Calu3 (cell line): ENCODE measurements at regions not wholly inside any gene's neighbourhood (a gene's known extent, or its start where the extent isn't known, plus 50 kb on each side); places are given as distances from the start of the nearest gene placed in this dataset.

ENCODE experiments used
- BruUV-seq: library from RNA; stranded (reverse); fragments of 400-500 nt; replicated peaks from 2 replicates; lab custom pipeline; 2021; lab: Mats Ljungman, UMichigan
- CTCF ChIA-PET: fragments of 300-600 bp; sonication (Branson Sonifier 250); formaldehyde crosslinking; loops from one replicate; lab custom pipeline; 2022; ENCODE audit warnings: antibody characterized with exemption; lab: Charles Lee
- DNase-seq: peaks from one replicate; pipeline ENCODE4 v3.0.0; 2022
- H3K27ac Mint-ChIP-seq: one replicate; pipeline ENCODE4 v1.8.0; 2022; ENCODE audit warnings: mixed read lengths; ENCODE audit not compliant: unreplicated experiment
- H3K27me3 Mint-ChIP-seq: one replicate; pipeline ENCODE4 v1.8.0; 2022; ENCODE audit warnings: mixed read lengths; ENCODE audit not compliant: unreplicated experiment
- H3K36me3 Mint-ChIP-seq: one replicate; pipeline ENCODE4 v1.8.0; 2022; ENCODE audit warnings: mild to moderate bottlenecking, moderate library complexity, mixed read lengths; ENCODE audit not compliant: insufficient read depth, unreplicated experiment
- H3K4me1 Mint-ChIP-seq: one replicate; pipeline ENCODE4 v1.8.0; 2022; ENCODE audit warnings: mild to moderate bottlenecking, low read depth, mixed read lengths; ENCODE audit not compliant: unreplicated experiment
- H3K4me3 Mint-ChIP-seq: one replicate; pipeline ENCODE4 v1.8.0; 2022; ENCODE audit warnings: mild to moderate bottlenecking, low read depth, moderate library complexity, mixed read lengths; ENCODE audit not compliant: unreplicated experiment
- H3K9me3 Mint-ChIP-seq: one replicate; pipeline ENCODE4 v1.8.0; 2022; ENCODE audit warnings: low read depth, mixed read lengths; ENCODE audit not compliant: unreplicated experiment
- CTCF ChIP-seq: fragments of 200-600 bp; IDR thresholded peaks from one replicate; pipeline ENCODE4 v1.8.0; 2022; ENCODE audit warnings: antibody characterized with exemption; ENCODE audit not compliant: unreplicated experiment
- intact Hi-C: fragments of 100-400 bp; cut with micrococcal nuclease; formaldehyde crosslinking; loops from one replicate; pipeline ENCODE4 v1.10.0; 2022; ENCODE audit not compliant: unreplicated experiment

- Mint-ChIP-seq H3K27ac (no peak overlapping the region), H3K27me3 (peaks cover 71% of the 10 kb centered on the region), H3K36me3 (no peaks in the 10 kb centered on the region), H3K4me3 (no peak overlapping the region), H3K4me1 (no peaks in the 10 kb centered on the region), H3K9me3 (no peaks in the 10 kb centered on the region)
- no peak for TF ChIP-seq CTCF
- intact Hi-C loops, result no loop called here
- BruUV-seq, result no TSS peak
- CTCF ChIA-PET, result no interaction called here
- no peak for DNase-seq
These were observed 58.8 kb upstream of the SLC24A4 start for GRCh38 chr14:92264195-92264594.

GRCh38 chr14:92266216-92266615 lies 56.7 kb upstream of the SLC24A4 start:
- DNase-seq, result no peak
- Mint-ChIP-seq H3K4me3 (no peak overlapping the region), H3K27ac (no peak overlapping the region), H3K9me3 (no peaks in the 10 kb centered on the region), H3K4me1 (no peaks in the 10 kb centered on the region), H3K36me3 (no peaks in the 10 kb centered on the region), H3K27me3 (peaks cover 76% of the 10 kb centered on the region)
- BruUV-seq, result no TSS peak
- TF ChIP-seq CTCF, result no peak
- CTCF ChIA-PET, result no interaction called here
- intact Hi-C loops, result no loop called here
